ENCODE measurements at regions not wholly inside any gene's neighbourhood (a gene's known extent, or its start where the extent isn't known, plus 50 kb on each side); places are given as distances from the start of the nearest gene placed in this dataset.

GRCh38 chr22:22776121-22776520 lies 111.5 kb upstream of the IGLL5 start:
- Histone ChIP-seq H3K27me3 (ENCODE audit: control insufficient read depth, insufficient read depth, low read length) (peaks cover 48% of the 10 kb centered on the region), H3K4me1 (ENCODE audit: control insufficient read depth, low read depth, low read length) (no peaks in the 10 kb centered on the region), H3K9me3 (ENCODE audit: control insufficient read depth, low read depth, low read length) (no peaks in the 10 kb centered on the region), H3K4me3 (ENCODE audit: low read length) (no peak overlapping the region), H3K27ac (ENCODE audit: low read length) (no peak overlapping the region), H3K9ac (ENCODE audit: low read length) (no peak overlapping the region), H3K36me3 (ENCODE audit: control insufficient read depth, low read depth, low read length) (no peaks in the 10 kb centered on the region)

- H3K9ac ChIP-seq (ENCODE audit: low read length): no peak overlapping the region
- H3K27ac ChIP-seq (ENCODE audit: low read length): no peak overlapping the region
- no peak overlapping the region for H3K4me3 ChIP-seq (ENCODE audit: low read length)
- no peaks in the 10 kb centered on the region for H3K36me3 ChIP-seq (ENCODE audit: control insufficient read depth, low read depth, low read length)
- H3K9me3 ChIP-seq (ENCODE audit: control insufficient read depth, low read depth, low read length): no peaks in the 10 kb centered on the region
- H3K4me1 ChIP-seq (ENCODE audit: control insufficient read depth, low read depth, low read length): no peaks in the 10 kb centered on the region
- H3K27me3 ChIP-seq (ENCODE audit: control insufficient read depth, insufficient read depth, low read length): peaks cover 45% of the 10 kb centered on the region
Observed at GRCh38 chr22:22779213-22779612, 108.4 kb upstream of the IGLL5 start.

- Histone ChIP-seq H3K9me3 (ENCODE audit: control insufficient read depth, low read depth, low read length) (no peaks in the 10 kb centered on the region), H3K27me3 (ENCODE audit: control insufficient read depth, insufficient read depth, low read length) (peaks cover 30% of the 10 kb centered on the region), H3K36me3 (ENCODE audit: control insufficient read depth, low read depth, low read length) (no peaks in the 10 kb centered on the region), H3K9ac (ENCODE audit: low read length) (no peak overlapping the region), H3K27ac (ENCODE audit: low read length) (no peak overlapping the region), H3K4me1 (ENCODE audit: control insufficient read depth, low read depth, low read length) (no peaks in the 10 kb centered on the region), H3K4me3 (ENCODE audit: low read length) (no peak overlapping the region)
Observed at GRCh38 chr22:22783575-22783974, 104.0 kb upstream of the IGLL5 start.

- Histone ChIP-seq H3K27me3 (ENCODE audit: control insufficient read depth, insufficient read depth, low read length) (peaks cover 30% of the 10 kb centered on the region), H3K9ac (ENCODE audit: low read length) (no peak overlapping the region), H3K4me1 (ENCODE audit: control insufficient read depth, low read depth, low read length) (no peaks in the 10 kb centered on the region), H3K27ac (ENCODE audit: low read length) (no peak overlapping the region), H3K4me3 (ENCODE audit: low read length) (no peak overlapping the region), H3K9me3 (ENCODE audit: control insufficient read depth, low read depth, low read length) (no peaks in the 10 kb centered on the region), H3K36me3 (ENCODE audit: control insufficient read depth, low read depth, low read length) (no peaks in the 10 kb centered on the region)
Observed at GRCh38 chr22:22784249-22785039, 103.2 kb upstream of the IGLL5 start.

- Histone ChIP-seq H3K36me3 (ENCODE audit: control insufficient read depth, low read depth, low read length) (no peaks in the 10 kb centered on the region), H3K27ac (ENCODE audit: low read length) (no peak overlapping the region), H3K9me3 (ENCODE audit: control insufficient read depth, low read depth, low read length) (no peaks in the 10 kb centered on the region), H3K4me3 (ENCODE audit: low read length) (no peak overlapping the region), H3K9ac (ENCODE audit: low read length) (no peak overlapping the region), H3K4me1 (ENCODE audit: control insufficient read depth, low read depth, low read length) (no peaks in the 10 kb centered on the region), H3K27me3 (ENCODE audit: control insufficient read depth, insufficient read depth, low read length) (peaks cover 40% of the 10 kb centered on the region)
Observed at GRCh38 chr22:22785316-22786065, 102.1 kb upstream of the IGLL5 start.

GRCh38 chr22:22786301-22787115 lies 101.1 kb upstream of the IGLL5 start:
- H3K9ac ChIP-seq (ENCODE audit: low read length): no peak overlapping the region
- H3K4me3 ChIP-seq (ENCODE audit: low read length): no peak overlapping the region
- peaks cover 34% of the 10 kb centered on the region for H3K27me3 ChIP-seq (ENCODE audit: control insufficient read depth, insufficient read depth, low read length)
- no peaks in the 10 kb centered on the region for H3K4me1 ChIP-seq (ENCODE audit: control insufficient read depth, low read depth, low read length)
- H3K27ac ChIP-seq (ENCODE audit: low read length): no peak overlapping the region
- H3K36me3 ChIP-seq (ENCODE audit: control insufficient read depth, low read depth, low read length): no peaks in the 10 kb centered on the region
- H3K9me3 ChIP-seq (ENCODE audit: control insufficient read depth, low read depth, low read length): no peaks in the 10 kb centered on the region

- peaks cover 34% of the 10 kb centered on the region for H3K27me3 ChIP-seq (ENCODE audit: control insufficient read depth, insufficient read depth, low read length)
- no peak overlapping the region for H3K9ac ChIP-seq (ENCODE audit: low read length)
- no peaks in the 10 kb centered on the region for H3K36me3 ChIP-seq (ENCODE audit: control insufficient read depth, low read depth, low read length)
- H3K9me3 ChIP-seq (ENCODE audit: control insufficient read depth, low read depth, low read length): no peaks in the 10 kb centered on the region
- no peaks in the 10 kb centered on the region for H3K4me1 ChIP-seq (ENCODE audit: control insufficient read depth, low read depth, low read length)
- H3K4me3 ChIP-seq (ENCODE audit: low read length): no peak overlapping the region
- H3K27ac ChIP-seq (ENCODE audit: low read length): no peak overlapping the region
Observed at GRCh38 chr22:22787151-22787550, 100.5 kb upstream of the IGLL5 start.

GRCh38 chr22:22787786-22788459 lies 99.7 kb upstream of the IGLL5 start:
- Histone ChIP-seq H3K9ac (ENCODE audit: low read length) (no peak overlapping the region), H3K27me3 (ENCODE audit: control insufficient read depth, insufficient read depth, low read length) (peaks cover 31% of the 10 kb centered on the region), H3K36me3 (ENCODE audit: control insufficient read depth, low read depth, low read length) (no peaks in the 10 kb centered on the region), H3K4me1 (ENCODE audit: control insufficient read depth, low read depth, low read length) (no peaks in the 10 kb centered on the region), H3K9me3 (ENCODE audit: control insufficient read depth, low read depth, low read length) (no peaks in the 10 kb centered on the region), H3K27ac (ENCODE audit: low read length) (no peak overlapping the region), H3K4me3 (ENCODE audit: low read length) (no peak overlapping the region)

- Histone ChIP-seq H3K9me3 (ENCODE audit: control insufficient read depth, low read depth, low read length) (no peaks in the 10 kb centered on the region), H3K27me3 (ENCODE audit: control insufficient read depth, insufficient read depth, low read length) (peaks cover 29% of the 10 kb centered on the region), H3K4me3 (ENCODE audit: low read length) (no peak overlapping the region)
Observed at GRCh38 chr22:22788460-22789037, 99.1 kb upstream of the IGLL5 start.

GRCh38 chr22:22789233-22789921 lies 98.2 kb upstream of the IGLL5 start:
- Histone ChIP-seq H3K27me3 (ENCODE audit: control insufficient read depth, insufficient read depth, low read length) (peaks cover 27% of the 10 kb centered on the region), H3K9me3 (ENCODE audit: control insufficient read depth, low read depth, low read length) (no peaks in the 10 kb centered on the region), H3K9ac (ENCODE audit: low read length) (no peak overlapping the region), H3K27ac (ENCODE audit: low read length) (no peak overlapping the region), H3K4me1 (ENCODE audit: control insufficient read depth, low read depth, low read length) (no peaks in the 10 kb centered on the region), H3K36me3 (ENCODE audit: control insufficient read depth, low read depth, low read length) (no peaks in the 10 kb centered on the region), H3K4me3 (ENCODE audit: low read length) (no peak overlapping the region)

More at GRCh38 chr22:22788460-22789037, 99.1 kb upstream of the IGLL5 start:
- Histone ChIP-seq H3K27ac (ENCODE audit: low read length) (no peak overlapping the region), H3K4me1 (ENCODE audit: control insufficient read depth, low read depth, low read length) (no peaks in the 10 kb centered on the region), H3K36me3 (ENCODE audit: control insufficient read depth, low read depth, low read length) (no peaks in the 10 kb centered on the region), H3K9ac (ENCODE audit: low read length) (no peak overlapping the region)
